Occipital lobe (tissue), 1 donor: ENCODE measurements at regions not wholly inside any gene's neighbourhood (a gene's known extent, or its start where the extent isn't known, plus 50 kb on each side); places are given as distances from the start of the nearest gene placed in this dataset.

ENCODE experiments used
- DNase-seq: peaks from one replicate; lab custom pipeline; 2025; lab: John Stamatoyannopoulos, UW

GRCh38 chr2:41719756-41720155, 328.1 kb upstream of the PKDCC start:
- no peak for DNase-seq

- DNase-seq = no peak
Observed at GRCh38 chr2:41720331-41721251, 327.2 kb upstream of the PKDCC start.

- no peak for DNase-seq
Observed at GRCh38 chr2:41722668-41723369, 325.0 kb upstream of the PKDCC start.

GRCh38 chr2:41723526-41723925, 324.3 kb upstream of the PKDCC start:
- no peak for DNase-seq

- no peak for DNase-seq
Observed at GRCh38 chr2:41724465-41724864, 323.4 kb upstream of the PKDCC start.

- DNase-seq = no peak
Observed at GRCh38 chr2:41725901-41726300, 321.9 kb upstream of the PKDCC start.

- no peak for DNase-seq
Observed at GRCh38 chr2:41726364-41726763, 321.5 kb upstream of the PKDCC start.

- no peak for DNase-seq
Observed at GRCh38 chr2:41727152-41727551, 320.7 kb upstream of the PKDCC start.

GRCh38 chr2:41727711-41728110, 320.1 kb upstream of the PKDCC start:
- DNase-seq = no peak

GRCh38 chr2:41728788-41729338, 319.0 kb upstream of the PKDCC start:
- DNase-seq = no peak

- DNase-seq = no peak
Observed at GRCh38 chr2:41729800-41730364, 317.9 kb upstream of the PKDCC start.

GRCh38 chr2:41735006-41735405, 312.8 kb upstream of the PKDCC start:
- DNase-seq = no peak

- DNase-seq = no peak
Observed at GRCh38 chr2:41735476-41735875, 312.3 kb upstream of the PKDCC start.

- no peak for DNase-seq
Observed at GRCh38 chr2:41736105-41736567, 311.7 kb upstream of the PKDCC start.

- DNase-seq = no peak
Observed at GRCh38 chr2:41736586-41736985, 311.2 kb upstream of the PKDCC start.

- no peak for DNase-seq
Observed at GRCh38 chr2:41737888-41738287, 309.9 kb upstream of the PKDCC start.

- DNase-seq = no peak
Observed at GRCh38 chr2:41741951-41742595, 305.7 kb upstream of the PKDCC start.

- DNase-seq = no peak
Observed at GRCh38 chr2:41743324-41743723, 304.5 kb upstream of the PKDCC start.

- DNase-seq = no peak
Observed at GRCh38 chr2:41750829-41751228, 297.0 kb upstream of the PKDCC start.

GRCh38 chr2:41759880-41760279, 287.9 kb upstream of the PKDCC start:
- DNase-seq = no peak

- DNase-seq = no peak
Observed at GRCh38 chr2:41763141-41763540, 284.7 kb upstream of the PKDCC start.

- no peak for DNase-seq
Observed at GRCh38 chr2:41764131-41764530, 283.7 kb upstream of the PKDCC start.
